ENCODE measurements at regions not wholly inside any gene's neighbourhood (a gene's known extent, or its start where the extent isn't known, plus 50 kb on each side); places are given as distances from the start of the nearest gene placed in this dataset.
"Not testable (repeated sequence)": the region's sequence is repeated elsewhere in the genome, so short reads cannot be mapped to it uniquely, and the experiment has no call there.

DNA sequence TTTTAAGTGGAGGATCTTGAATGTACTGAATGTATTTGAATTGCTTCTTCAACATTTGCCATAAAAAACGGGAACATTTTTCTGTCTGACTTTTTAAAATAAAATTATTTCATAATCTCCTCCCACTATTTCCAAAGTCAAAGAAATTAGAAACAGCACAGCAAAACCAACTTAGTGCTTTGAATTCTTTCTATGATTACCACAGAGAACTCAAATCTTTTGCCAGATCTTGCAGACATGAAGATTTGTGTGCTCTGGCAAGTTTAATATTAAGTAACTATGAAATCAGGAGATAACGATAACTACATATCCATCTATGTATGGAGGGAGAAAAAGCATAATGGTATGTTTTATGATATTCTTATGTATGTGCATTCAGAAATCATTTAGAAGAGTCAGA is 982.2 kb downstream of the PCDH7 start:
- intact Hi-C loops (cut with DNase I), result no loop called here
- no peak for DNase-seq

DNA sequence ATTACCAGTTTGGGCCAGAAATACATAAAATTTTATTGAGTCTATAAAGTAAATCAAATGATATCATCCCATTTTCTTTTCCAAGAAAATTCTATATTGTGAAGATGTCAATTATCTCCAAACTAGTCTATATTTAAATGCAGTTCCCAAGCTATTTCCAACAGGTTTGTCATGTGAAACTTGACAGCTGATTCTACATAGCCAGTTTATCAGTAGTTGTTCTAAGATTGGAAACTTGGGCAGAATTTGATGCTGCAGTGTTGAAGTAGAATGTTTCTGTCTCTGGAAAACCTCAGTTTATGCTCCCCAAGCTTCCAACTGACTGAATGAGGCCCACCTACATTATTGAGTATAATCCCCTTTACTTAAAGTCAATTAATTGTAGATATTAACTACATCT is 994.1 kb downstream of the PCDH7 start:
- intact Hi-C loops (cut with DNase I), result no loop called here
- DNase-seq, result no peak

DNA sequence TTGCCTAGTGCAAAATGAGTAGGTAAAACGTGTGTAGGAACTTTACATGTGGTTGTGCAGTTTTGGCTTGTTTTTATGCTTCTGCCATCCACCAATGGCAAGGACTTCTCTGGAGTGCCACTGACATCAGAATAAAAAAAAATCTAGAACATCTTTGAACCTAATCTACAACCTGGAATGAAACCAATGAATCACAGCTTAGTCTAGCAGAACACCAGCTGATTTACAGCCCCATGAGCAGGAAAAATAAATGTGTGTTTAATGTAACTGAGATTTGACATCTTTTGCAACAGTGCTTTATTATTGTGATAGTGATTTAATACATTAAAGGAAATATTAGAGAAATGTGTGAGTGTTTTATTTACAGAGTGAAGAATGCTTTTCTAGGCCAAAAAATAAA is 995.1 kb downstream of the PCDH7 start:
- no peak for DNase-seq
- intact Hi-C loops (cut with DNase I), result no loop called here

DNA sequence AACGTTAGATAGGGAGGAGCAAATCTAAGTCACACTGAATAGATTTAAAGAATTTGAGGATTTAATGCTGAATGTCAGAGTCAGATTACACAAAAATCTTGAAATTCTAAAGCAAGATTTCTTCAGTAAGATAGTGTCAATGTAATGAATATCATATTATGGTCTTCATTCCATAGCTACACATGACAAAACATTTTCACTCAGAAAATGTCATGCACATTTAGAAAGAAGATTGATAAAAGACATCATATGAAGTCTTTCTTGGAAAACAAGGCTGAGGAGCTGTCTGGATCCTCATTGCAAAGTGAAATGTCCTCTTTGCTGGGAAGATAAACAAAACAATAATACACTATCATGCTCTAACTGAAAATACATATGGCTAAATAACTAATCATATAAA is 1006.9 kb downstream of the PCDH7 start:
- intact Hi-C loops (cut with DNase I), result no loop called here
- no peak for DNase-seq

DNA sequence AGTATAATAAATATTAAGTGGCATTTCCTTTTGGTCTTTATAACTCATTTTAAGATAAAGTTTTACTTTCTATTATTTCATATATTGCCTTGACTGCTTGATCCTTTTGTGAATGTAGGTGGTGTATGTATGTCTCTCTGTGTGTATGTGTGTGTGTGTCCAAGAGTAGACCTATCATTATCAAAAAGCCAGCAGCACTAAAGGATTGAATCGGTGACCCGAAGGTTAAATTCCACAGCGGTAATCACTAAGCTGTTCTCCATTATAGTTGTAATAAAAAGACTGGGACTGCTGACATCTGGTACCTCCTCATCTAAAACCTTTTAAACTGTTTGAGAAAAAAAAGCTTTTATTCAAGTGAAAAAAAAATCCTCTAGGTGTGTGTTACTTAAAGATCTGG is 1014.8 kb downstream of the PCDH7 start:
- DNase-seq, result no peak
- intact Hi-C loops (cut with DNase I), result no loop called here

DNA sequence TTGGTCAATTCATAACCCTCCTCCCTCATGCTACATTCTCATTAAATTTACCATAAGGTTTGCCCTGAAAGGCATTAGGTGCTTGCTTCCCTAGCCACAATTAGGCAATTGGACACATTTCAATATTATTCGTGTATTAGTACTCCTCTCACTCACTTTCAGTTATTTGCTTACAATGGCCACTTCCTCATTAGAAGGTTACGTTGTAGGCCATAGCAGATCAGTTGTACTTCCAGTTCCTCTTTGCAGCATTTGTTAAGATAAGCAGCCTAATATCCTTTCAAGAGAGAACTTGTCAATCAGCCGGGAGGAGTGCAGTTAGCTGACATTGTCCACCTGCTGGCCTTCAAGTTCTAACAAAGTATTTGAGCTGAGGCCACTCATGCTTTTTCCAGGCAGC is 1017.2 kb downstream of the PCDH7 start:
- DNase-seq, result no peak

DNA sequence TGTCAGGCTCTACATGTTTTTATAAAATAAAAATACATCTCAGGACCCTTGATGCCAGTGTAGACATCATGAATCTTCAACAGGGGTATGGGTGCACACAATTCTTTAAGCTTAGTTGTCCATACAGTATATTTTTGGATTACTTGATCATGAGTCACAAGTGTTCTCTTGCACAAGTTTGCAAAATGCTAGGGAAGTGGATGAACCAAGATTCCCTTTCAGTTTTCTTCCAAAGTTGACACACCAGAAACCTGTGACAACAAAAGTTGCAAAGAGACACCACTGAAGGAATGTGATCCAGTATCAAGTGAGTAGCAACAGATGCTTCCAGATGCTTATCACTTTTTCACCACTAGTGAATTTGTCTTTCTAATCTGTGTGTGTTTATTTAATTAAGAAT is 1021.2 kb downstream of the PCDH7 start:
- intact Hi-C loops (cut with DNase I), result no loop called here
- no peak for DNase-seq

More for the DNA sequence above, 1017.2 kb downstream of the PCDH7 start:
- intact Hi-C loops (cut with DNase I), result no loop called here

DNA sequence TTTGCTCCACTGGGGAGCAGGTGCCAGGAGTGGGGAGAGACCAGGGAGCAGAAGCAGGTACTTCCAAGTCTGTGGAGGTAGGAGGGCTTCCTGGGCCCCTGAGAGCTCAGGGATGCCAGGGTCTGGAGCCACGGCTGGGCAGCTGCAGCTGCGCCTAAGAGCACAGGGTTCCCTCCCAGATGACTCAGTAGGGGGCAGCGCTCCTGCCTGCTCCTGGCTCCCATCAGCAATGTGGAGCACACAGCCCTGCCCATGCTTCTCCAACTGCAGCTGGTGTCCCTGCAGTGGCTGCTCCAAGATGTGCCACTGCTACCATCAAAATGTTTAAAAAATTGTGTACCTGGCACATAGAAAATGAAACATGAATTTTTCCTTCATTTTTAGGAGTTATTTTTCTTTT is 1028.2 kb downstream of the PCDH7 start:
- DNase-seq, result no peak
- intact Hi-C loops (cut with DNase I), result no loop called here

DNA sequence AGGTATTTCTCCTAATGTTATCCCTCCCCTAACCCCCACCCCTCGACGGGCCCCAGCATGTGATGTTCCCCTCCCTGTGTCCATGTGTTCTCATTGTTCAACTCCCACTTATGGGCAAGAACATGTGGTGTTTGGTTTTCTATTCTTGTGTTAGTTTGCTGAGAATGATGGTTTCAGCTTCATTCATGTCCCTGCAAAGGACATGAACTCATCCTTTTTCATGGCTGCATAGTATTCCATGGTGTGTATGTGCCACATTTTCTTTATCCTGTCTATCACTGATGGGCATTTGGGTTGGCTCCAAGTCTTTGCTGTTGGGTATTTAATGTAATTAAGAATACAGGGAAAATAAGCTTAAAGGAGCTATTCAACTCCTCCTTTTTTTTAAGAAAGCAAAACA is 1030.4 kb downstream of the PCDH7 start:
- intact Hi-C loops (cut with DNase I); DNase-seq: not testable (repeated sequence)

DNA sequence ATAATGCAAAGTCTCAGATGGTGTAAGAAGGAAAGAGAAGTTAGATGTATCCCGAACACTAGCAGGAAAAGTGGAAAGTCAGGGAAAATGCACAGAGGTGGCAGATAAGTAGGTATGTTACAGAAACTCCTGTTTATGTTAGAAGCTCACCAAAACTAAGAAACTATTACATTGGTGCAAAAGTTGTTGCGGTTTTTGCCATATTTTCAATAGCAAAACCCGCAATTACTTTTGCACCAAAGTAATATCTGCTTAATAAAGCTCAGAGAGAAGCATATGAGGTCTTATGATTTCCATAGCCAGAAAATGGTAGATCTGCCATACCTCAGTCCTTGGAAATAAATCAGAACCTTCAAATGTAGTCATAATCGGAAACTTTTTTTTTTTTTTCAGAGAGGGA is 1035.6 kb downstream of the PCDH7 start:
- intact Hi-C loops (cut with DNase I), result no loop called here
- no peak for DNase-seq

DNA sequence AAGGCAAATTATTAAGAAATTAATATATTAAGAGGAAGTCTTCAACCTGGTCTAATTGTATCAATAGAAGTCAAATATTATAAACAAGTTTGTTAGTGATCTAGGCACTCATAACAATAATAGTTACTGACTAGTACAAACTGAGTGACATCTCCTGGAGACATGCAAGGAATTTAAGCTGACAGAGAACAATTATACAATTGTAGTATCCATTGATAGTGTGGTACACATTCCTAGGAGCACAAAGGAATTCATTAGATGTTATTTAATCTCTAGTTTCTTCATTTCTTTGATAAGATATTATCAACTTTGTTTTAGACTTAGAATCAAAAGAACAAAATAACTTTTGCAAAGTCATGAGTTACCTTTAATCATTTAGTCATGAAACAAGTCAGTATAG is 1048.6 kb downstream of the PCDH7 start:
- DNase-seq, result no peak
- intact Hi-C loops (cut with DNase I), result no loop called here

DNA sequence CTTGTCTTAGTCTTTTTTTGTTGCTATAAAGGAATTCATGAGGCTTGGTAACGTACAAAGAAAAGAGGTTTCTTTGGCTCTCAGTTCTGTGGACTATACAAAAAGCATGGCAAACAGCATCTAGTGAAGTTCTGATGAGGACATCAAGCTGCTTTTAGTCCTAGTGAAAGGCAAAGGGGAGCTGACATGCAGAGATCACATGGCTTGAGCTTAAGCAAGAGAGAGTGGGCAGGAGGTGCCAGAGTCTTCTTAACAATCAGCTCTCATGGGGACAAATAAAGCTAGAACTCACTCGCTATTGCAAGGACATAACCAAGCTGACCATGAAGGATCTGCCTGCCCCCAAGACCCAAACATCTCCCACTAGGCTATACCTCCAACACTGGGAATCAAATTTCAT is 1063.1 kb downstream of the PCDH7 start:
- no peak for DNase-seq
- intact Hi-C loops (cut with DNase I), result no loop called here

DNA sequence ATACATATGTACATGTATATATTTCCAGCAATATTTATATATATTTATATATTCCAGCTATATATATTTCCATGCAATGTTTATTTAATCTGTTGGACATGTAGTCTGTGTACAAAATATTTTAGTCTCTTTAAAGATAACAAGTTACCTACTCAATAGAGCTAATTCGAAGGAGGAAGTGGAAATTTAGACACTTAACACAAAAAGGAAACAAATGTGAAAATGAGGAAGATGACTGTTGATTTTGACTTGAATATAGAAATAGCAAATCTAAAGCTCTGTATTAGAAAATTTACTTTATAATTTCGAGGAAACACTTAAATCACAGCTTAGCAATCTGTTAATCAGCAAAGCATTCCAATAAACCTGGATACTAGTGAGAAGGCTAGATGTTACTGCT is 1064.4 kb downstream of the PCDH7 start:
- DNase-seq, result no peak
- intact Hi-C loops (cut with DNase I), result no loop called here

DNA sequence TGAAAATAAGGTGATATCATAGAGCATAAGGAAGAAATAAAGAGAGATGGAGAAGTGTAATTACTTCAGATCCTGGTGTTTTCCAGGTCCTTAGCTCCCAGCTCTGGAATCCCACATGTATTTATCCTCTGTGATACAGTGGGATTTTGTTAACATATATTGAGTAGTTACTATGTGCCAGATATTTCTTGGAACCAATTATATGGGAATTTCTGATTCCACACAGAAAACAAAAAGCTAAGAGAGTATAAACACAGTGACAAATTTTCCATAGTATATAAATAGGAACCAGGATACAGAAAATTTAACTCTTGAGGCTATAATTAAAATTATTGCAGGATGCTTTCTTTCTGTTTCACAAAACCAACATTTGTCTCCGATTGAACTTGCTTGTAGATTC is 1067.5 kb downstream of the PCDH7 start:
- intact Hi-C loops (cut with DNase I), result no loop called here
- DNase-seq, result no peak

DNA sequence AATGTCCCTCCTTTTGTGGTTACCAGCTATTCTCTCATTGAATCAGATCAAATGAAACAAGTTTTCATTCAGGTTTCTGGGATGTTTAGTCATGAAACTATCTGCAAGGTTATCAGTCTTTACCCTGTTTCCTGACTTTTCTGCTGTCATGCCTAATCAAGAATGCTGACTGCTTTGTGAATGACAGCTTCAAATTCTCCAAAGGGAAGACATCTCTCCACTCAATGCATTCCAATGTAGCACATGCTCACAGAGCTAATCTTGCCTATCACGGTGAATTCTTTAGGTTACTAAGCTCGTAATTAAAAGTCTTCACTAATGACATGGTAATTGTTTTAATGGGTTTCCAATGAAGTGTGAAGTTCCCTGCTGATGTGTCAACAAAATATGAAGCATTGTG is 1068.5 kb downstream of the PCDH7 start:
- intact Hi-C loops (cut with DNase I), result no loop called here
- no peak for DNase-seq

DNA sequence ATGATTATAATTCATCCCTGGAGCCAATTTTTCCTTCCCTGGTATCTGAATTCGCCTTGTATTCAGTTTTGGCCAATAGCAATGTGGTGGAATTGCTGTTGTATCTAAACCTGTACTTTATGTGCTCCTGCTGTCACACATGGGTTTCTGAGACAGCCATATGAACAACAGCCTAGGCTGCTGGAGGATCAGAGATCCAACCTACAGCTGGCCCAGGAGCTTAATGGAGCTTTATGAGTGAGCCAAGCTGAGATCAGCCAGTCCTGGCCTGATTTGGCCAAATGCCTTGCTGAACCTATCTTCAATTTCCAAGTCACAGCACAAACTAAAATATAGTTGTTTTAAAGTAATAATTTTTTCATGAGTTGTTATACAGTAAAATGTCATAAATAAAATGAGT is 1071.5 kb downstream of the PCDH7 start:
- intact Hi-C loops (cut with DNase I), result no loop called here
- DNase-seq, result no peak

DNA sequence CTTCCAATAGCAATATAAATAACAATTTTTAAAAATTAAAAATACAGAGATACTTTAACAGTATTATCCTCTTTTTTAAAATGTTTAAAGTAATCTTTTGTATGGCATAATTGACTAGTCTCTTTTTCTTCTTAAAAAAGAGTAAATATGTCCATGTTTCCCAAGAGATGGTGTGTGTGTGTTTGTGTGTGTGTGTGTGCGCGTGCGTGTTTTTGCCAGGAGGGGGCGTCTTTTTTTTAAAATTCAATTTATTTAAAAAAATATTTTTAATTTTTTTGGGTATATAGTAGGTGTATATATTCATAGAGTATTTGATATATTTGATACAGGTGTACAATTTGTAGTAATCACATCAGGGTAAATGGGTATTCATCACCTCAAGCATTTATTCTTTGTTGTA is 1073.7 kb downstream of the PCDH7 start:
- no peak for DNase-seq
- intact Hi-C loops (cut with DNase I), result no loop called here

DNA sequence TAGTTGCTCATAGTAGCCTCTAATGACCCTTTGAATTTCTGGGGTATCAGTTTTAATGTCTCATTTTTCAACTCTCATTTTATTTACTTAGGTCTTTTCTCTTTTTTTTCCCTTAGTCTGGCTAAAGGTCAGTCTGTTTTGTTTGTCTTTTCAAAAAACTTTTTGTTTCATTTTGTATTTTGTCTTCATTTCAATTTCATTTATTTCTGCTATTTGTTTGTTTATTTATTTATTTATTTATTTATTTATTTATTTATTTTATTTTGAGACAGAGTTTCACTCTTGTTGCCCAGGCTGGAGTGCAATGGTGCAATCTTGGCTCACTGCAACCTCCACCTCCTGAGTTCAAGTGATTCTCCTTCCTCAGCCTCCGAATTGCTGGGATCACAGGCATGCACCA is 1076.9 kb downstream of the PCDH7 start:
- DNase-seq; intact Hi-C loops (cut with DNase I): not testable (repeated sequence)

DNA sequence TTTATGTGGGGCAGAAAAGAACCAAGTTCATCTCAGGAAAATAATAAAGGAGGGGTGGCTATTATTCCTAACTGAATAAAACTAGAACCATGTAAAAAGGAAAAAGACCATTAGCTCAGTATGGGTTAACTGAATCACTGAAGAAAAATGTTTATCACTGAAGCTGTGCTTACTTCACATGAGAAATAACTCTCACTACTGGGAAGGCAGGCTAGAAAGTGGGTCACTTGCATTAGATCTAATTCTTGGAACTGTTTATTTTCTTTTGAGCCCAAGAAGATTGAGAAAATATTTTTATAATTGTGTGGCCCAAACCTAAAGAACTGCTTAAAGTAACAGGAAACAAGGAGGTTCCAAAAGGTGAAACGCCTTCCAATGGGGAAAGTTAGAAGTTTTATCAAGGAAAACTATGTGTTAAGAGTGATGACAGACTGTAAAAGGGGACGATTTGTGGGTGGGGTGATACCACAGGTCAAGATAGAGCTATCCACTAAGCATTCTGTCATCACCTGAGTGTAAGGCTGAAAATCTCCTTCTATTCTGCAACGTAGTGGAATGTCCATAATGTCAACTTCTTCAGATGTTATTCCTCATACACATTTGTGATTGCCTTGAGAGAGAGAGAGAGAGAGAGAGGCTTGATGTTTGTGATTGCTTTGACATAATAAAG is 1083.5 kb downstream of the PCDH7 start:
- intact Hi-C loops (cut with DNase I), result no loop called here
- DNase-seq, result no peak

DNA sequence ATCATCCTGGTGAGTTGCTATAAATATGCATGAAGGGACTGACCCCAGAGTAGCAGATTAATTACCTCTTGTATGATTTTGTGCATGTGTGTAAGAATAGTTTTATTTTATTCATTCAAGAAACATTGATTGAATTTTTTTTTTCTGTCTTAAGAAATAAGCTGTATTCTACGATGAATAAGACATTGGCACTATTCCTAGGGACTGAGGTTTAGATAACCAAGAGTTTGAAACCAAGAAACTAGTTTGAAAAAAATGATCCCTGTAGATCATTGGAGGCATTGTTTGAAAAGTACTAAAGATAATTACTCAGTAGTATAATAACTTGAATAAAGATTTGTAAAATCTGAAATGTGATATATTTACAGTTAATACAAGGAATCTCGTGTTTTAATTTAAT is 1086.9 kb downstream of the PCDH7 start:
- intact Hi-C loops (cut with DNase I), result no loop called here
- no peak for DNase-seq

DNA sequence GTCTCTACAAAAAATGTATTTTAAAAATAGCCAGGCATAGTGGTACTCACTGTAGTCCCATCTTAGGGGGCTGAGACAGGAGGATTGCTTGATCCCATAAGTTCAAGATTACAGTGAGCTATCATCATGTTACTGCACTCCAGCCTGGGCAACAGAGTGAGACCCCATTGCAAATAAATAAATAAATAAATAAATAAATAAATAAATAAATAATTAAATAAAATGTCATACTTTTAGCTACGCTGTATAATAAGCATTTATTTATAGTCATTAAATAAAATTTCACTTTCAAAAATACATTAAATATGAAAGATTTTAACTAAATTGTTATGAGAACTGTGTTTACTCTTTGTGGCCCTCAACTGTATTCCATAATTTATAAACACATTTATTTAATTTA is 1124.2 kb downstream of the PCDH7 start:
- DNase-seq, result no peak
- intact Hi-C loops (cut with DNase I), result no loop called here

DNA sequence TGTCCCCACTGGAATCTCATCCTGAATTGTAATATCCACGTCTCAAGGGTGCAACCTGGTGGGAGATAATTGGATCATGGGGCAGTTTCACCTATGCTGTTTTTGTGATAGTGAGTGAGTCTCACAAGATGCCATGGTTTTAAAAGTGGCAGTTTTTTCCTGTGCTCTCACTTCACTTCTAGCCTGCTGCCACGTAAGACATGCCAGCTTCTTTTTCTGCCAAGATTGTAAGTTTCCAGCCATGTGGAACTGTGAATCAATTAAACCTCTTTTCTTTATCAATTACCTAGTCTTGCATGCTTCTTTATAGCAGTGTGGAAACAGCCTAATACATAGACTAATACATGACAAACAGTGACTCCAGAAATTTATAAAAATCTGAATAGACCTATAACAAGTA is 1131.8 kb downstream of the PCDH7 start:
- intact Hi-C loops (cut with DNase I), result no loop called here
- no peak for DNase-seq
